IMR-90 (cell line): ENCODE measurements at regions not wholly inside any gene's neighbourhood (a gene's known extent, or its start where the extent isn't known, plus 50 kb on each side); places are given as distances from the start of the nearest gene placed in this dataset.

ENCODE experiments used
- ATAC-seq: fragments of 200-7000 bp; cut with Tn5 transposase; 2 replicates; pipeline ENCODE4 v1.9.1; 2020; ENCODE audit warnings: low read depth, mild to moderate bottlenecking, moderate library complexity
- BruUV-seq: library from RNA; stranded (reverse); fragments of 400-500 nt; replicated peaks from 2 replicates; lab custom pipeline; 2021; lab: Mats Ljungman, UMichigan
- CTCF ChIA-PET: fragments of 300-600 bp; formaldehyde crosslinking; extraction: SDS; loops from one replicate; lab custom pipeline; 2021; ENCODE audit warnings: antibody characterized with exemption; lab: Yijun Ruan, JAX
- POLR2A ChIA-PET: fragments of 300-600 bp; sonication (Branson Sonifier 250); formaldehyde crosslinking; loops from one replicate; lab custom pipeline; 2022; ENCODE audit warnings: antibody characterized with exemption; ENCODE audit not compliant: unreplicated experiment; lab: Charles Lee
- DNase-seq: peaks from one replicate; pipeline ENCODE4 v3.0.0; 2013
- H2AFZ ChIP-seq: replicated peaks from 2 replicates; pipeline ENCODE3; 2013; ENCODE audit warnings: low read length, mild to moderate bottlenecking; ENCODE audit not compliant: poor library complexity
- H2AK5ac ChIP-seq: 2 replicates; pipeline ENCODE4 v1.6.1; 2013; ENCODE audit warnings: low read depth, low read length, inconsistent platforms
- H2AK9ac ChIP-seq: replicated peaks from 2 replicates; pipeline ENCODE3; 2013; ENCODE audit warnings: mild to moderate bottlenecking, low read depth, low read length, moderate library complexity; ENCODE audit not compliant: poor library complexity
- H2BK120ac ChIP-seq: 2 replicates; pipeline ENCODE4 v1.6.1; 2013; ENCODE audit warnings: low read depth, low read length, inconsistent platforms
- H2BK15ac ChIP-seq: 3 replicates; pipeline ENCODE4 v1.6.1; 2013; ENCODE audit warnings: low read depth, low read length, inconsistent platforms
- H2BK20ac ChIP-seq: 2 replicates; pipeline ENCODE4 v1.6.1; 2013; ENCODE audit warnings: low read depth, mild to moderate bottlenecking, inconsistent platforms, low read length, moderate library complexity
- H2BK5ac ChIP-seq: 2 replicates; pipeline ENCODE4 v1.6.1; 2013; ENCODE audit warnings: mild to moderate bottlenecking, low read depth, low read length, inconsistent platforms; ENCODE audit not compliant: poor library complexity, severe bottlenecking
- H3K14ac ChIP-seq: replicated peaks from 2 replicates; pipeline ENCODE4 v1.6.1; 2013; ENCODE audit warnings: low read depth, low read length, inconsistent platforms
- H3K18ac ChIP-seq: 2 replicates; pipeline ENCODE4 v1.6.1; 2013; ENCODE audit warnings: low read depth, low read length, control low read depth
- H3K23ac ChIP-seq: 2 replicates; pipeline ENCODE4 v1.6.1; 2013; ENCODE audit warnings: low read depth, low read length, inconsistent platforms
- H3K27ac ChIP-seq: 2 replicates; pipeline ENCODE4 v1.5.1; 2013; ENCODE audit warnings: mild to moderate bottlenecking, control low read depth, low read length; ENCODE audit not compliant: insufficient read depth
- H3K27me3 ChIP-seq: 2 replicates; pipeline ENCODE4 v1.6.1; 2013; ENCODE audit warnings: low read length; ENCODE audit not compliant: control insufficient read depth, insufficient read depth
- H3K36me3 ChIP-seq: 2 replicates; pipeline ENCODE4 v1.6.1; 2013; ENCODE audit warnings: low read length, mixed read lengths; ENCODE audit not compliant: control insufficient read depth, insufficient read depth
- H3K4ac ChIP-seq: 2 replicates; pipeline ENCODE4 v1.6.1; 2013; ENCODE audit warnings: low read depth, low read length, inconsistent platforms
- H3K4me1 ChIP-seq: 2 replicates; pipeline ENCODE4 v1.6.1; 2013; ENCODE audit warnings: low read length, mixed read lengths; ENCODE audit not compliant: control insufficient read depth, insufficient read depth
- H3K4me2 ChIP-seq: 2 replicates; pipeline ENCODE4 v1.6.1; 2013; ENCODE audit warnings: low read depth, mild to moderate bottlenecking, control low read depth, low read length, moderate library complexity
- H3K4me3 ChIP-seq: 2 replicates; pipeline ENCODE4 v1.5.1; 2013; ENCODE audit warnings: low read depth, mild to moderate bottlenecking, control low read depth, low read length, moderate library complexity; ENCODE audit not compliant: insufficient read depth
- H3K56ac ChIP-seq: 2 replicates; pipeline ENCODE4 v1.6.1; 2013; ENCODE audit warnings: low read length, inconsistent platforms; ENCODE audit not compliant: insufficient read depth; ENCODE audit errors: extremely low read depth
- H3K79me1 ChIP-seq, 2 experiments: 2 replicates each; pipeline ENCODE4 v1.6.1; 2013; ENCODE audit warnings: low read length in 2 of 2, inconsistent platforms in 1 of 2, low read depth in 1 of 2
- H3K9ac ChIP-seq: 2 replicates; pipeline ENCODE4 v1.6.1; 2013; ENCODE audit warnings: low read depth, low read length, control low read depth
- H3K9me1 ChIP-seq: 2 replicates; pipeline ENCODE4 v1.6.1; 2013; ENCODE audit warnings: low read length, inconsistent platforms; ENCODE audit not compliant: insufficient read depth
- H3K9me3 ChIP-seq: 2 replicates; pipeline ENCODE4 v1.6.1; 2013; ENCODE audit warnings: low read length; ENCODE audit not compliant: control insufficient read depth, insufficient read depth
- H4K20me1 ChIP-seq: 2 replicates; pipeline ENCODE4 v1.6.1; 2013; ENCODE audit warnings: low read length, inconsistent platforms; ENCODE audit not compliant: insufficient read depth
- H4K5ac ChIP-seq: 2 replicates; pipeline ENCODE4 v1.6.1; 2013; ENCODE audit warnings: mild to moderate bottlenecking, low read depth, low read length, control low read depth
- H4K8ac ChIP-seq, 2 experiments: 2 replicates each; pipeline ENCODE4 v1.6.1; 2013; ENCODE audit warnings: low read depth in 2 of 2, low read length in 2 of 2, control low read depth in 1 of 2, inconsistent platforms in 1 of 2
- H4K91ac ChIP-seq: 2 replicates; pipeline ENCODE4 v1.6.1; 2013; ENCODE audit warnings: low read depth, low read length, inconsistent platforms; ENCODE audit not compliant: insufficient read depth
- CHD1 ChIP-seq: IDR thresholded peaks from 2 replicates; pipeline ENCODE4 v1.6.1; 2012; ENCODE audit warnings: low read depth, low read length, improper control_type of control experiment
- FOS ChIP-seq: fragments of 150-350 bp; IDR thresholded peaks from 2 replicates; pipeline ENCODE4 v1.6.1; 2016; ENCODE audit warnings: low read depth, low read length
- MAZ ChIP-seq: IDR thresholded peaks from 2 replicates; pipeline ENCODE4 v1.6.1; 2012; ENCODE audit warnings: low read depth, mild to moderate bottlenecking, low read length, improper control_type of control experiment, moderate library complexity, borderline replicate concordance
- RAD21 ChIP-seq: IDR thresholded peaks from 2 replicates; pipeline ENCODE4 v1.6.1; 2012; ENCODE audit warnings: low read length, improper control_type of control experiment
- RFX5 ChIP-seq: IDR thresholded peaks from 2 replicates; pipeline ENCODE4 v1.8.0; 2012; ENCODE audit warnings: low read depth, mild to moderate bottlenecking, low read length, moderate library complexity
- WGBS, 2 experiments: methylation state at CpG; one replicate each; pipeline versions ENCODE4 v1.1.5 to v1.1.7; 2013; ENCODE audit warnings: missing lambda C conversion rate in 2 of 2; ENCODE audit not compliant: insufficient read length in 1 of 2; ENCODE audit errors: extremely low coverage in 2 of 2; 5-methylcytosine and 5-hydroxymethylcytosine counted together
- dilution Hi-C: fragments of 300-500 bp; cut with HindIII; formaldehyde crosslinking; loops from one replicate; pipeline ENCODE4 v1.14.3; 2018; ENCODE audit warnings: low sequenced_read_pairs; ENCODE audit not compliant: unreplicated experiment
- in situ Hi-C: fragments of 300-500 bp; cut with MboI; formaldehyde crosslinking; loops from 3 replicates; pipeline ENCODE4 v1.14.3; 2019; ENCODE audit warnings: low sequenced_read_pairs, inconsistent platforms, mixed read lengths
- intact Hi-C: fragments of 100-400 bp; cut with micrococcal nuclease; formaldehyde crosslinking; loops from 2 replicates; pipeline ENCODE4 v1.10.0; 2022

GRCh38 chr15:26358708-26359107 is 414.2 kb downstream of the GABRB3 start:
- WGBS, 2 experiments = 21% methylated on average over 2 of the region's 3 CpGs; no CpG with 5 or more reads in 1 of the 2 experiments
- ATAC-seq = no peak
- intact Hi-C loops = no loop called here

More at GRCh38 chr15:26358708-26359107, 414.2 kb downstream of the GABRB3 start:
- Histone ChIP-seq H3K9me3 (peaks cover 9% of the 10 kb centered on the region), H2BK120ac (no peak overlapping the region), H3K9me1 (no peaks in the 10 kb centered on the region), H4K8ac (no peak overlapping the region), H3K27me3 (no peaks in the 10 kb centered on the region), H2BK20ac (no peak overlapping the region), H3K14ac (no peak overlapping the region), H3K79me1 (no peaks in the 10 kb centered on the region), H3K56ac (no peak overlapping the region), H3K36me3 (no peaks in the 10 kb centered on the region), H3K4me1 (no peaks in the 10 kb centered on the region), H3K9ac (no peak overlapping the region), H2BK15ac (no peak overlapping the region), H3K4me3 (no peak overlapping the region), H4K91ac (no peak overlapping the region), H3K27ac (no peak overlapping the region), H2AFZ (no peak overlapping the region), H3K18ac (no peak overlapping the region), H4K5ac (no peak overlapping the region), H2AK5ac (no peak overlapping the region), H3K4ac (no peak overlapping the region), H3K23ac (no peak overlapping the region), H2BK5ac (no peak overlapping the region), H4K20me1 (no peaks in the 10 kb centered on the region), H2AK9ac (no peak overlapping the region), H3K4me2 (no peak overlapping the region)
- dilution Hi-C loops (no loop called here), in situ Hi-C loops (no loop called here)
- no peak for DNase-seq
- CTCF ChIA-PET = no interaction called here
- no peak for TF ChIP-seq RAD21
- TF ChIP-seq MAZ = no peak
- TF ChIP-seq CHD1 = no peak
- no peak for TF ChIP-seq RFX5
- no peak for TF ChIP-seq FOS
- no TSS peak for BruUV-seq
- POLR2A ChIA-PET = no interaction called here
